OCI-LY7 (cell line): ENCODE measurements at regions not wholly inside any gene's neighbourhood (a gene's known extent, or its start where the extent isn't known, plus 50 kb on each side); places are given as distances from the start of the nearest gene placed in this dataset.

ENCODE experiments used
- EZH2phosphoT487 ChIP-seq: fragments of 200-600 bp; sonication (generic); IDR thresholded peaks from 2 replicates; pipeline ENCODE4 v1.6.1; 2018; ENCODE audit warnings: low read depth, borderline replicate concordance, mild to moderate bottlenecking, mixed run types, antibody characterized with exemption, low read length, moderate library complexity, mixed read lengths
- TF ChIP-seq, protein P1 (sequence below): fragments of 200-600 bp; sonication (generic); conservative IDR thresholded peaks from 2 replicates; pipeline ENCODE4 v1.5.1; 2014; ENCODE audit warnings: mild to moderate bottlenecking, antibody characterized with exemption, low read length, moderate library complexity, mixed read lengths

DNA sequence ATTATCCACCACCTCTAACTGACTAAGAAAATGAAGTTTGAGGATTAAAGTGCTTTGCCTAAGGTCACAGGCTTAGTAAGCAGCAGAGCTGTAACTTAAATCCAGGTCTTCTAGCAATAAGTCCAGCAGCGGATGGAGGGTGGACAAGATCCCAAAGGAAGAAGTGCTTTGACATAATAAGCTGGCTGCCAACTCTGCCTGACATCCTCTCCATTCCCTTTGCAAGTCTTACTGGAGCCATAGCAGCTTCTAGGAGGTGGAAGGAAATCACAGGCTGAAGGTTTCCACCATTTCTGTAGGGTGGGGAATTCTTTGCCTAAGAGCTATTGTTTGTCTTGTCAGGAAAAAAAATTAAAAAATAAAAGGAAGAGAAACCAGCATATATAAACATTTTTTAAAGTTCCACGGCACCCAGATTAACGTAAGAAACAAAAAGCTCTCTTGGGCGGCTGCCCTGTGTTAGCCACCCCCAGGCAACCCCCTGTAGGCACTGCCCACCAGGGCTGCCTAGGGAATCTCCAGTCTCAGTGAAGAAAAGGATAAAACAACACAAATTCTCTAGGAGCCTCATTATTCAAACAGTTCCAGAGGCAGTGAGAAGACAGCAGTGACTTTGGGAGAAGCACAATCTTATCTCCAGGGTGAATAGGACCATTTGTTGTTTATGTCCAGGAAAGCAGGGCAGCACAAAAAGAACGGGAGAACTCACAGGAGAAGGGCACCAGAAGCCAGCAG, 380.8 kb upstream of the CADM1 start:
- TF ChIP-seq, protein P1, sequence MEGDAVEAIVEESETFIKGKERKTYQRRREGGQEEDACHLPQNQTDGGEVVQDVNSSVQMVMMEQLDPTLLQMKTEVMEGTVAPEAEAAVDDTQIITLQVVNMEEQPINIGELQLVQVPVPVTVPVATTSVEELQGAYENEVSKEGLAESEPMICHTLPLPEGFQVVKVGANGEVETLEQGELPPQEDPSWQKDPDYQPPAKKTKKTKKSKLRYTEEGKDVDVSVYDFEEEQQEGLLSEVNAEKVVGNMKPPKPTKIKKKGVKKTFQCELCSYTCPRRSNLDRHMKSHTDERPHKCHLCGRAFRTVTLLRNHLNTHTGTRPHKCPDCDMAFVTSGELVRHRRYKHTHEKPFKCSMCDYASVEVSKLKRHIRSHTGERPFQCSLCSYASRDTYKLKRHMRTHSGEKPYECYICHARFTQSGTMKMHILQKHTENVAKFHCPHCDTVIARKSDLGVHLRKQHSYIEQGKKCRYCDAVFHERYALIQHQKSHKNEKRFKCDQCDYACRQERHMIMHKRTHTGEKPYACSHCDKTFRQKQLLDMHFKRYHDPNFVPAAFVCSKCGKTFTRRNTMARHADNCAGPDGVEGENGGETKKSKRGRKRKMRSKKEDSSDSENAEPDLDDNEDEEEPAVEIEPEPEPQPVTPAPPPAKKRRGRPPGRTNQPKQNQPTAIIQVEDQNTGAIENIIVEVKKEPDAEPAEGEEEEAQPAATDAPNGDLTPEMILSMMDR, result no peak
- no peak for TF ChIP-seq EZH2phosphoT487
